ENCODE measurements at regions not wholly inside any gene's neighbourhood (a gene's known extent, or its start where the extent isn't known, plus 50 kb on each side); places are given as distances from the start of the nearest gene placed in this dataset.

DNA sequence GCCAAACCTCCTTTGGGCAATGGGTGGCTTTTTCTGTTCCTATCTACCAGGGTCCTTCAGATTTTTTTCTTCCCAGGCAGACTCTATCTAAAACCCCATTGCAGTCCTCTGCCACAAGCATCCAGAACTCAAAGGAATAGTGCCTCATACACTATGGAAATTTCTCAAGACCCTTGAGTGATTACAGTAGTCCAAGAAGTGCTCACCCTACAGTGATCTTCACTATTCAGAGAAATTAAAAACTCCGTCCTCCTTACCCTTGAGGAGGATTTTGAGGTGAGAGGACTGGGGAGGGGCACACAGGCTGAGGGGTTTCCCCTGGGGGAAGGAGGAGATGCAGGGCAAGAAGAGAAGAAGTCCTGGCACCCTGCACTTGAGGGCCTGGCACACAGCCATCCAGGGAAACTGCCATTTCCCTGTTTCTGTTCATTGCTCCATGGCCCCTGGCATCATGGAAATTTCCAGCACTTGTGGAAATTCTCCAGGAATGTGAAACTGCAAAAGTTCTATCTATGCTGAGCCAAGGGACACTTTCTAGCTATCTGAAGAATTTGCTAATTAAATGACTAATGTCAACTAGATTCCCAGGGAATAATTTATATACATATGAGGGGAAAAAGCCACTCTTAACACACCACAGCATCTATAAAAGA lies 102.5 kb upstream of the ATP1B1 start:
- TF ChIP-seq, protein P1, sequence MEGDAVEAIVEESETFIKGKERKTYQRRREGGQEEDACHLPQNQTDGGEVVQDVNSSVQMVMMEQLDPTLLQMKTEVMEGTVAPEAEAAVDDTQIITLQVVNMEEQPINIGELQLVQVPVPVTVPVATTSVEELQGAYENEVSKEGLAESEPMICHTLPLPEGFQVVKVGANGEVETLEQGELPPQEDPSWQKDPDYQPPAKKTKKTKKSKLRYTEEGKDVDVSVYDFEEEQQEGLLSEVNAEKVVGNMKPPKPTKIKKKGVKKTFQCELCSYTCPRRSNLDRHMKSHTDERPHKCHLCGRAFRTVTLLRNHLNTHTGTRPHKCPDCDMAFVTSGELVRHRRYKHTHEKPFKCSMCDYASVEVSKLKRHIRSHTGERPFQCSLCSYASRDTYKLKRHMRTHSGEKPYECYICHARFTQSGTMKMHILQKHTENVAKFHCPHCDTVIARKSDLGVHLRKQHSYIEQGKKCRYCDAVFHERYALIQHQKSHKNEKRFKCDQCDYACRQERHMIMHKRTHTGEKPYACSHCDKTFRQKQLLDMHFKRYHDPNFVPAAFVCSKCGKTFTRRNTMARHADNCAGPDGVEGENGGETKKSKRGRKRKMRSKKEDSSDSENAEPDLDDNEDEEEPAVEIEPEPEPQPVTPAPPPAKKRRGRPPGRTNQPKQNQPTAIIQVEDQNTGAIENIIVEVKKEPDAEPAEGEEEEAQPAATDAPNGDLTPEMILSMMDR (IDR thresholded peaks at IDR 0.05): no peak
- no peak for TF ChIP-seq POLR2A (IDR thresholded peaks at IDR 0.05)
- TF ChIP-seq POLR2AphosphoS5 (IDR thresholded peaks at IDR 0.05; ENCODE audit: insufficient read depth in 1 of 2, low read depth in 1 of 2): no peak
